ENCODE measurements at regions not wholly inside any gene's neighbourhood (a gene's known extent, or its start where the extent isn't known, plus 50 kb on each side); places are given as distances from the start of the nearest gene placed in this dataset.

DNA sequence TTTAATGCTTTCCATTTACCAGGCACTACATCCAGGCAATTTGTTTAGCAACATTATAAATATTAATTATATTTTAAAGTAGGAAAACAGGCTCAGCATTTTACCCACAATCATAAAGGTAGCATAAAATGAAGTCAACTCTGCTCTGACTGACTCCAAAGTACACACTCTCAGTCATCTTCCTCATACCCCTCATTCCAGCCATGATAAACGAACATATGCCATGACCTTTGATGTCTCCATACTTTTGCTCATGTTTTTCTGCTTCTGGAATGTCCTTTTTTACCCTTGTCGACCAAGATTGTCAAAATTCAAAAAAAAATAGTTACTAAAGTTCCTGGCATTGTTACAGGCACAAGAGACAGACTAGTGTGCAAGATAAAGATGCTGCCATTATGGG, 77.7 kb upstream of the SOX6 start:
- DNase-seq (ENCODE audit: low read depth): no peak

DNA sequence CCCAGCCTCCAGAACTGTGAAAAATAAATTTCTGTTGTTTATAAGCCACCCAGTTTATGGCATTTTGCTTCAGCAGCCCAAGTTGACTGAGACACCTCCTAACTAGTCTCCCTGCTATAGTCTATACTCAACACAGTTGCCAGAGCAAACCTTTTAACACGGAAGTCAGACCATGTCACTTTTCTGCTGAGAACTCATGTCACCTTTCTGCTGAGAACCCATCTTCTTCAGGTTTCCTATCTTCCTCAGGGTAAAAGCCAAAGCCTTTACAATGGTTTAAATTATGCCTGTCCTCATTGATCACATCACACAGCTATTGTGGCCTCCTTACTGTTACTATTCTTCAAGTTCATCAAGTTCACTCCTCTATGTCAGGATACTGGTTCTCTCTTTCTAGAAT, 74.3 kb upstream of the SOX6 start:
- no peak for DNase-seq (ENCODE audit: low read depth)

DNA sequence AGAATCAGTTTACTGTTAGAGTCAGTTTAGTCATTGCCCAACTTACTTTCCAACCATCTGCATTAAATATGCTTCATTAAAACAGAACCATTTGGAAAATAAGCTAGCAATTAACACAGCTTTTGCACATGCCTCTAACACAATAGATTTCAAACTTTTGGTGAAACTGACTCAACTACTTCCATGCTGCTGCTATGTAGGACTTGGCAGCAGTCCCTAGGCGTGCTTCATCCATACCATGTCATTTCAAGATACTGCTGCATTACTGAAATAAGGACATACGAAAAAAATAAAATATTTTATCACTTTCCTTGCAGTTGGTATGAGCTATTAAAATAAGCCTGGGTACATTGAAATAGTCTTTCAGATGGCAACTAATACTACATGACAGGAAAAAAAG, 65.5 kb upstream of the SOX6 start:
- DNase-seq (ENCODE audit: low read depth): no peak

DNA sequence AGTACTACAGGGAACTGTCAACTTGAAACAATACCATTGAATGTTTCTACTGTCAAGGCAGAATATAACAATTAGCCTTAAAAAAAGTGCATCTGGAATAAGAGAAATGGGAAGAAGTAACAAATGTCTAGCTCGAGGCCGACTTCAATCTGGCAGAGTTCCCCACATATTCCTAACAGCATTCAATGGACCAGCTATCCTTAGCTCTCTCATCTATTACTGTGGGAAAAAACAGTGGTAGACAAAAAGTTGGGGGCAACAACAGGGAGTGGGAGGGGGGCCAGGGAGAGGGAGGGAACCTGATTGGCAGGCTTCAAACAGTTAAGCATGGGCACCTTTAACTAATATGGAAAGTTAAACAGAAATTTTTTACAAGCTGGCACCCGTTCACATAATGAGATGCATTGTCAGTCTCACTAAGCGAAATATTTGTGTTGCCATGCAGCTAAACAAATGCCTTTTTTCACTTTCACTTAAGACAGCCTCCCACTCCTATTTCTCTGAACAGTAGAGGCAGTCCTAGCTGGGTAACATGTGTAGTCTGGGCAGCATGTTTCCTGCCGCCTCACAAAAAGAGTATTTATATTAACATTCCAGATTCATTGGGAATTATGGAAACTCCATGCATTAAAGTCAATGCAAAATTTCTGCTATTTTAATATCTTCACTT, 62.2 kb upstream of the SOX6 start:
- no peak for DNase-seq (ENCODE audit: low read depth)

DNA sequence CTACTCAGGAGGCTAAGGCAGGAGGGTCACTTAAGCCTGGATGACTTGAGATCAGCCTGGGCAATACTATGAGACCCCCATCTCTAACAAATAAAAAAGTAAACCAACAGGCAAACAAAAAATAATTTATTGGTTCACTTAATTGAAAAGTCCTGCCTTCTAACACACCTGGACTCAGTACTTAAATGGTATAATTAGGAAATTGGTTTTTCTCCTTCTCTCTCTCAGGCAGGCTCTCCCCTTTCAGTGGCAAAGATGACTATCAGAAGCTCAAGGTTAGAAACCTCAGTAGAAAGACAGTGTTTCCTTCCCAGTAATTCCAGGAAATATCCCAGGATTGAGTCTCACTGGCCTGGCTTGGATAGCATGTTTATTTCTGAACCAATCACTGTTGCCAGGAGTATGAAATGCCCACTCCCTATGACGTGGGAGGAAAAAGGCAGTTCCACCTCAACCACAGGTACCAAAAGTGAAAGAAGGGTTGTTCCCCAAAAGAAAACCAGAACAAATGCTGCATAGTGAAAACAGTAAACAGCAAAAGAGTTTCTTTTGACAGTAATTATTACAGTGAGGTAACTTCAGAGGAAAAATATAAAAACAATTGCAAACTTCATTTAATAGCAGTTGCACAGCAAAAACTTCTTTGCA, 56.3 kb upstream of the SOX6 start:
- DNase-seq (ENCODE audit: low read depth): no peak

DNA sequence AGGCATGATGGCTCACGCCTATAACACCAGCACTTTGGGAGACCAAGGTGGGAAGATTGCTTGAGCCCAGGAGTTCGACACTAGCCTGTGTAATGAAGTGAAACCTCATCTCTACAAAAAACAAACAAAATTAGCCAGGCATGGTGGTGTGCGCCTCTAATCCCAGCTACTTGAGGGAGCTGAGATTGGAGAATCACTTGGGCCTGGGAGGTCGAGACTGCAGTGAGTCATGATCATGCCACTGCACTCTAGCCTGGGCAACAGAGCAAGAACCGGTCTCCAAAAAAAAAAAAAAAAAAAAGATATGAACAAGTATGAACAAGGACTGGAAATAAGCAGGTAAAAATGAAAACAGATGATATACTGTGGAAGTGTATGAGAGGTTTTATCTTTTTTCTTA, 54.1 kb upstream of the SOX6 start:
- DNase-seq (ENCODE audit: low read depth): no peak

DNA sequence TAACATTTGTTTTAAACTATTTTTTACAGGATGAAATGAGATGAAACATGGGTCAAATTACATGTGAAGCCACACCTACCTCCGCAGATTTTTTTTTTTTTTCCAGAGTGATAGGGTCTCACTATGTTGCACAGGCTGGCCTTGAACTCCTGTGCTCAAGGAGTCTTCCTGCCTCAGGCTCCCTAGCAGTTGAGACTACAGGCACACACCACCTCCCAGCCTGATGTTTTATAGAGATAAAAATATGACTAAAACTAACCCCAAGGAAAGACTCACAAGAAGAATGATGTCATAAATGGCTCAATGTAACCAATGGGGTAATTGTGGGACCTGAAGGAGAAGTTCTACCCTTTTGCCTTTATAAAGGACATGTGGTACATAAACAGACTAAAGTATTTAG, 52.3 kb upstream of the SOX6 start:
- no peak for DNase-seq (ENCODE audit: low read depth)

DNA sequence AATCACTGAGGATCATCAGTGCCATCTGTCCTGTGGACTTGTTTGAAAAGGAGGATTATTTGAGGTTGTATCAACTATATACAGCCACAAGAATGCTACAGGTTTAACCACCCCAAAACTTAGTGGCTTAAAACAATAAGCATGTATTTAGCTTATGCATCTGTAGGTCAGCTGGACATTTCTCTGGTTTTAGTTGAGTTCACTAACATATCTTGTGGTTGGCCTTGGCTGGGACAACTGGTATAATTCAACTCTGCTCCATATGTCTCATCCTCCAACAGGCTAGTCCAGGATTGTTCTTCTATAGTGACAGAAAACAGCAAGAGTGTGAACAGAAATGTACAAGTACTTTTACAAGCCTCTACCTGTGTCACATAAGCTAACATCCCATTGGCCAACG, 49.9 kb upstream of the SOX6 start:
- DNase-seq (ENCODE audit: low read depth): no peak

Measured in activated T-cell treated with anti-CD3 and anti-CD28 coated beads for 1 hour (primary cell).